Mammary epithelial cell (primary cell): ENCODE measurements at regions not wholly inside any gene's neighbourhood (a gene's known extent, or its start where the extent isn't known, plus 50 kb on each side); places are given as distances from the start of the nearest gene placed in this dataset.

Experiments used
- EZH2 ChIP-seq: IDR thresholded peaks from 2 replicates; pipeline ENCODE4 v1.6.1; 2012; ENCODE audit warnings: low read length, inconsistent platforms, borderline replicate concordance
- TF ChIP-seq, protein P1 (sequence below), 2 donors: IDR thresholded peaks in 1 of 2; conservative IDR thresholded peaks in 1 of 2; 2 replicates each; pipeline ENCODE4 v1.5.1; 2011 to 2012; ENCODE audit warnings: inconsistent platforms in 2 of 2, low read length in 2 of 2, mild to moderate bottlenecking in 2 of 2, control low read depth in 1 of 2, low read depth in 1 of 2; ENCODE audit not compliant: insufficient read depth in 1 of 2; ENCODE audit errors: extremely low read depth in 1 of 2

GRCh38 chrX:127726227-127726626 lies 326.0 kb downstream of the ACTRT1 start:
- TF ChIP-seq, protein P1, sequence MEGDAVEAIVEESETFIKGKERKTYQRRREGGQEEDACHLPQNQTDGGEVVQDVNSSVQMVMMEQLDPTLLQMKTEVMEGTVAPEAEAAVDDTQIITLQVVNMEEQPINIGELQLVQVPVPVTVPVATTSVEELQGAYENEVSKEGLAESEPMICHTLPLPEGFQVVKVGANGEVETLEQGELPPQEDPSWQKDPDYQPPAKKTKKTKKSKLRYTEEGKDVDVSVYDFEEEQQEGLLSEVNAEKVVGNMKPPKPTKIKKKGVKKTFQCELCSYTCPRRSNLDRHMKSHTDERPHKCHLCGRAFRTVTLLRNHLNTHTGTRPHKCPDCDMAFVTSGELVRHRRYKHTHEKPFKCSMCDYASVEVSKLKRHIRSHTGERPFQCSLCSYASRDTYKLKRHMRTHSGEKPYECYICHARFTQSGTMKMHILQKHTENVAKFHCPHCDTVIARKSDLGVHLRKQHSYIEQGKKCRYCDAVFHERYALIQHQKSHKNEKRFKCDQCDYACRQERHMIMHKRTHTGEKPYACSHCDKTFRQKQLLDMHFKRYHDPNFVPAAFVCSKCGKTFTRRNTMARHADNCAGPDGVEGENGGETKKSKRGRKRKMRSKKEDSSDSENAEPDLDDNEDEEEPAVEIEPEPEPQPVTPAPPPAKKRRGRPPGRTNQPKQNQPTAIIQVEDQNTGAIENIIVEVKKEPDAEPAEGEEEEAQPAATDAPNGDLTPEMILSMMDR (conservative IDR thresholded peaks at IDR 0.05 in 1 of 2, IDR thresholded peaks at IDR 0.05 in 1 of 2; ENCODE audit: extremely low read depth in 1 of 2, insufficient read depth in 1 of 2, low read depth in 1 of 2, low read length in 2 of 2): no peak
- TF ChIP-seq EZH2: no peak
